ENCODE measurements at regions not wholly inside any gene's neighbourhood (a gene's known extent, or its start where the extent isn't known, plus 50 kb on each side); places are given as distances from the start of the nearest gene placed in this dataset.

DNA sequence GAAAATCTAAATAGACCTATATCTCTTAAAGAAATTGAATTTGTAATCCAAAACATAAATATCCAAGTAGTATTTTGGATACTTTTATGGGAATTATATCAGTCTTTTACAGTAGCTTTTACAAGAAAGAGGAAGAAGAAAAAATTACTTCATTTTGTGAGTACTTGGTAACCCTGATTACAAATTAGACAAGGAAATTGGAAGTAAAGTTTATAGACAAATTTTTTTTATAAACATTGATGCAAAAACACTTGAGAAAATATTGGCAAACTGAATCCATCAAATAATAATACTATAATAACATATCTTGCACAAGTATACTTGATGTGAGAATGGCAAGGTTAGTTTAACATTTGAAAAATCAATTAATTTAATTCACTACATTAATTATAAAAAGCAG is 954.1 kb upstream of the MIR17HG start:
- TF ChIP-seq CTCF (IDR thresholded peaks at IDR 0.05), result no peak
- TF ChIP-seq POLR2A (IDR thresholded peaks at IDR 0.05), result no peak

Data from thyroid gland (tissue), 4 donors.